Stimulated activated CD8-positive, alpha-beta memory T cell treated with anti-CD3 and anti-CD28 coated beads, Interleukin-7, amount 100 ng/mL, for 24 hours (primary cell): ENCODE measurements at regions not wholly inside any gene's neighbourhood (a gene's known extent, or its start where the extent isn't known, plus 50 kb on each side); places are given as distances from the start of the nearest gene placed in this dataset.
"Not testable (repeated sequence)": the region's sequence is repeated elsewhere in the genome, so short reads cannot be mapped to it uniquely, and the experiment has no call there.

ENCODE experiments used
- DNase-seq: peaks from one replicate; pipeline ENCODE4 v3.0.0-alpha.2; 2020; ENCODE audit warnings: low read depth

DNA sequence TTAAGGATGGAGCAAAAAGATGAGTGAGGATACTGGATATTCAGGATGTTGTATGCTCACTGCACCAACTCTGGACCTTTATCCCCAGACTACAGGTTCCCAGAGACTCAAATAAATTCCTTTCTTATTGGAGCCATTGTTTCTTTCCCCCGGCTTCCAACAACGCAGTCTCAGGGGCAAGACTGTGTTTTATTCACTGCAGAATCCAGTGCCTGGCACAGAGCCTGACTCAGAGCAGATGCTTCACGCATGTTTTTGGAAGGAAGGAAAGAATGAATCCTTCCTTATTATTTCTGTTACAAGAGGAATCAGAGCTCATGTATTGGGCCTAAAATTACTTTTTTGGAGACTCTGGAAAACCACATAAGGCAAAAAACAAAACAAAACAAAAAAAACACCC is 96.0 kb upstream of the VGLL4 start:
- no peak for DNase-seq

DNA sequence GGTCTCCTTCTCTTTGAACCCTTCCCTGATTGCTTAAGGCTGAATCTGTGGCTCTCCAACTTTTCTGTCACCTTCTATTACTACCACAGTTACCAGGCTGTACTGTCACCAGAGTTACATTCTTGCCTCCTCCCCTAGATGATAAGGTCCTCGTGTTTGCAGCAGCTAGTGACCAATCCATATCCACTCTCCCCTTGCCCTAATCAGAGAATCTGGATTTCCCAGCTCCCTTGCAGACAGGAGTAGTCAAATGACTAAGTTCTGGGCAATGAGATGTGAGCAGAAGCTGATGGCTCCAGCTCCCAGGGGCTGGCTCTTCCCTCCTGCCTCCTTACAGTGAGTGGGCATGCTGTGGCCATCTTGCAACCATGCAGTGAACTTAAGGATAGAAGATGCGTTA is 95.4 kb upstream of the VGLL4 start:
- DNase-seq: no peak

DNA sequence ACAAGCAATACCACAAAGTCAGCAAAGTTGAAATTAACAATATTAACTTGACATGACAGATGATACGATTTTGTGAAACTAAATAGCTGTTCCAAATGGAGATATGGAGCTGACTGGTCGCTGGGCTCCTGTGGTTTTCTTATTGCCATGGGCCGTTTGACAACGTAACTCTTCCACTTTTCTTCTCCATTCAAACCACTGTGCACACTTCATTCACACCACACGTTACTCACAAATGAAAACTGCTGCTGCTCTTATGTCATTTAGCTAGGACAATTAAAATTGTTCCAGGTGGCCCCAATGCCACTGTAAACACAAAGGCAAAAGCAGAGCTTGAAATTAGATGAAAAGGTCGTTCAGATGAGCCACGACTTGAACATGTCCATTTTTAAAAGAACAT is 94.0 kb upstream of the VGLL4 start:
- DNase-seq: no peak

DNA sequence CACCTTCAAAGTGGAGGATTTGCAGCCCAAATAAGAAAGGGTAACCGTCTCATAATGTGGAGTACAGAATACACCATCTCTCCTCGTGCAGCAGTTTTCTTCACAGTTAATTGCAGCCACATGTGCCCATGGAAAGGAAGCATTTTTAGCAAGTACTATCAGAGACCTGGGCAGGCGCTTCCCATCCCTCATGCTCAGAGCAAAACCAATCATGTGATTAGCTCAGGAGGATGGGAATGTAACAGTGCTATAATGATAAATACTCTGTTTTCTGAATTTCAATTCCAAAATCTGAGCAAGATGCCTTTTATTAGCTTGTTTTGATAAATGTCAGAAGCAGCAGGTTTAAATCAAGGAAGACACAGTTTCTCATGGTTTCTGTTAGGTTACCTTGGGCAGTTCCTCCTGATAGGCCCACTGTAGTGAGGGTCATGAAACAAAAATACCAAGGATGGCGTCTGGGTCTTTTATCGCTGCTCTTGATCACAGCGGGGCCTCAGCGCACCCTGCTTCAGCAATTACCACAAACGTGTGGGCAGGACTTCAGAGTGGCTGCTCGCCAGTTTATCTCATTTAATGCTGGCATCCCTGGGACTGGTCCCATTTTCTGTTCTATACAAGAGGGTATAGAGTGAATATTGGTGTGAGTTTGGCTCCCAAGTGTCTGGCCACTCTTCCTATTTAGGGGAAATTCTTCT is 92.6 kb upstream of the VGLL4 start:
- no peak for DNase-seq

DNA sequence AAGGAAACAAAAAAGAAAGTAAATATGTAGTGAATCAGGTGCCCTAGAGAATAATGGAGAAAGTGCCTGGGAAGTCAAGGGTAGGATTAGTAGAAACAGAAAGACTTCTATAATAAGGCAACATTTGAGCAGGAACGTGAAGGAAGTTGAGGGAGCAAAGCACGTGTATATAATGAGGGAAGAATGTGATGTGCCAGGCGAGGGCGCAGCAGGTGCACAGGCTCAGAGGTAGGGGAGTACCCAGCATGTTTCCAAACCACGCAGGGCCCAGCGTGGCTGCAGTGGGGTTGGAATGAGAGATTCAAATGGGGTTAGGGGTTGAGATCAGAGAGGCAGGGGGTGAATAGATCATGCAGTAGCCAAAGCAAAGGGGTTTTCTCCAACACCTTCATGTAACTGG is 91.9 kb upstream of the VGLL4 start:
- no peak for DNase-seq

DNA sequence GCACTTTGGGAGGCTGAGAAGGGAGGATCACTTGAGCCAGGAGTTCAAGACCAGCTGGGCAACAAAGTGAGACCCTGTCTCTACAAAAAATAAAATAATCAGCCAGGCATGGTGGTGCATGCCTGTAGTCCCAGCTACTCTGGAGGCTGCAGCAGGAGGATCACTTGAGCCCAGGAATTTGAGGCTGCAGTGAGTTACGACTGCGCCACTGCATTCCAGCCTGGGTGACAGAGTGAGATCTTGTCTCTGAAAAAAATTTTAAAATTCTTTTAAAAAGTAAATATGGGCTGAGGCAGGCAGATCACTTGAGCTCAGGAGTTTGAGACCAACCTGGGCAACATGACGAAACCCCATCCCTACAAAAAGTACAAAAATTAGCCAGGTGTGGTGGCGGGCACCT is 91.4 kb upstream of the VGLL4 start:
- not testable (repeated sequence) for DNase-seq

DNA sequence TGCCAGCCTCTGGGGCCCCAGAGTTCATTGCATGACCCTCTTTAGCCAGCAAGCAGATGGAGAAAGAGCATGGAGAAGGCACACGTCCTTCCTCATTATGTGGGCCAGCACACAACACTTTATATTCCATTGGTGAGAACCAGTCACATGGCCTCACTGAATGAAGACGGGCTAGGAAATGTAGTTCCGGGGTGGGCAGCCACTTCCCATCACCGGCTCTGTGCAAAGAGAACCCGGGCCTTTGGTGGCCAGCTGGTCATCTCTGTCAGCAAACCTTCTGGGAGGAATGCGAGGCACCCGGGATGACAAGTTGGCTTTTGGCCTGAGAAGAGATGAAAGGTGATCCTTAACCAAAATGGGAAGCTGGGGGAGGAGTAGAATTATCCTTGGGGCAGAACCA is 90.2 kb upstream of the VGLL4 start:
- DNase-seq: no peak

DNA sequence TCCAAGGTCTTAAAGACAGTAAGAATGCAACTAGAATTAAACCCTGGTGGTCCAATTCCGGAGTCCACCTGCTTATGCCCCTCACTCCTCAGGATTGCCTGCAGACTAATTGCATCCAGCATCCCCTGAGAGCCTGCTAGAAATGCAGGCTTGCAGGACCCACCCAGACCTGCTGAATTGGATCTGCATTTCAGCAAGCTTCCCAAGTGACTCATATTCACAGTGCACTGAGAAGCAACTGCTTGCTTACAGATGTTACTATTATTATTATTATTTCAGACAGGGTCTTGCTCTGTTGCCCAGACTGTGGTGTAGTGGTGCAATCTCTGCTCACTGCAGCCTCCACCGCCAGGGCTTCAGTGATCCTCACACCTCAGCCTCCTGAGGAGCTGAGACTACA is 83.5 kb upstream of the VGLL4 start:
- no peak for DNase-seq

DNA sequence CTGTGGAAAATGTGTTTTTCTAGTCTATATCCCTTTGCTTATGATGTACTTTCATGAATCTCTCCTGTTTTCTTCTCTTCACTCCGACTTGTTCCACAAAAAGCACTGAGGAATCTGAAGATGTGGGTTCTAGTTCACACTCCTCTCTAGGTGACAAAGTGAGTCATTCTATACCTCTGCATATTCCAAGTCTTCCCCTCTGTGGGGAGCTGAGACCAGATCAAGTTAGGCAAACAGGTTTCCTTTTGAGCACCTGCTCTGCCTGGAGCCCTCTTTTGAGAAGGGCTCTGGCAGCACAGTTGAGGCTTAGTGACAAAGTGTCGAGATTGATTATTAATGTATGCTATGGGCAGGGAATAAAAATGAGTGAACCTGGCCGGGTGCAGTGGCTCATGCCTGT is 82.4 kb upstream of the VGLL4 start:
- DNase-seq: no peak

DNA sequence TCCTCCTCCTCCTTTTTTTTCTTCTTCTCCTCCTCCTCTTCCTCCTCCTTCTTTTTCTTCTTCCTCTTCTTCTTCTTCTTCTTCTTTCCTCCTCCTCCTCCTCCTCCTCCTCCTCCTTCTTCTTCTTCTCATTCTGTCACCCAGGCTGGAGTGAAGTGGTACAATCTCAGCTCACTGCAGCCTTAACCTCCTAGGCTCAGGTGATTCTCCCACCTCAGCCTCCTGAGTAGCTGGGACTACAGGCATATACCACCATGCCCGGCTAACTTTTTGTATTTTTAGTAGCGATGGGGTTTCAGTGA is 81.6 kb upstream of the VGLL4 start:
- not testable (repeated sequence) for DNase-seq

DNA sequence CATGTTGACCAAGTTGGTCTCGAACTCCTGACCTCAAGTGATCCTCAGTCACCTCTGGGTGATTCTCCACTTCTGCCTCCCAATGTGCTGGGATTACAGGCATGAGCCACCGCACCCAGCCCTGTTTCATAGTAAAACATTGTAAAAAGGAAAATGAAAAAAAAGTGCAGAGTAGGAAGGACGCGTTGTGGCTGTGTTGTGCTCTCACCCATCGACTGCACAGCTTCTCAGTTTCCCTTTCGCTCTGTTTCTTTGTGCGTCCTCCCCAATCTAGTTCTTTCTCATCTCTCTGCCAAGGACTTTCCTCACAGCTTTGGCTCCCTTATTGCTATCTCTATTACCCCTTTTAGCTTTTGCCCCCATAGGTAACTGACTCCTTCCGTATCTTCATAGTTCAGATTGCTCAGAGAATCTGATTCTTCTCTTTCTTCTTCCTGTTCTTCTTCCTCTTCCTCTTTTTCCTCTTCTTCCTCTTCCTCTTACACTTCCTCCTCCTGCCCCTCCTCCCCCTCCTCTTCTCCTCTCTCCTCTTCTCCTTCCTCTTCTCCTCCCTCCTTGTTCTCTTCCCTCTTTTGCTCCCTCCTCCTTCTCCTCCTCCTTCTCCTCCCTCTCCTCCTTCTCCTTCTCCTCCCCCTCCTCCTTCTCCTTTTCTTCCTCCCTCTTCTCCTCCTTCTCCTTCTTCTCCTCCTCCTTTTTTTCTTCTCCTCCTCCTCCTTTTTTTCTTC is 81.1 kb upstream of the VGLL4 start:
- no peak for DNase-seq

DNA sequence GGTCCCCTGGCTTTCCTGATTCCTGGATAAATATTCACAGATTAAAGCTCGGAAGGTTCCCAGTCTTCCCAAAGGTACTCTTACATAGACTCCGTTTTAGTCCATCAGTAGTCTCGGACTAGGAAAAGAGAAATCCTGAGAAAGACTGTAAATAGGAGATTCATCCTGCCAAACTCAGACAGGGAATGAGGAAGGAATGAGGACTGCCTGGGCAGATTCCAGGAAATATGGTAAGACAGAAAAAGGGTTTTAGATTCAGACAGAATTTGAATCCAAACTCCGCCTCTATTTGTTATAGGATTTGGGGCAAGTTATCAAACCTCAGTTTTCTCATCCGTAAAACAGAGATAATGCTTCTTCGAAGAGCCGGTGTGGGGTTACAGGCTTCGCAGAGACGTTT is 77.8 kb upstream of the VGLL4 start:
- DNase-seq: no peak

DNA sequence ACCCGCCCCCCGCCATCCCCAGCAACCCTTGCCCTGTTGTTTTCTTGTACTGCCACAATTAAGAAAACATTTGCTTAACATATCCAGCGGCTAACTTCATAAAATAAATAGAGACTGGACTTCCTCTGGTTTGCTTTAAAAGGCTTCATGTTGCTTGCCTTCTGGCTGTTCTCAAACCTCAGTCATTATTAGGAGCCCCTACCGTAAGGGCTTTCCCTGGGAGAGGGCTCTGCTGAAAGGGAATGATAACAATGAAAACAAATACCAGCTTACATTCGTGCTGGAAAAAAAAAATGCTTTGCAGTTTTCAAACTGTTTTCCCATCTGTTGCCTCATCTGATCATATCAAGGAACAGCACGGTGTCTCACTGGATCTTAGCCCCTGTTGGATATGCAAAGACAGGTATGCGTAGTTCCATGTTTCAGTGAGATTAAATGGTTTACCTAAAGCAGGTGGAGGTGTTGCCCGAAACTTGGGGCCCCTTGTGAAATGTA is 77.2 kb upstream of the VGLL4 start:
- no peak for DNase-seq

DNA sequence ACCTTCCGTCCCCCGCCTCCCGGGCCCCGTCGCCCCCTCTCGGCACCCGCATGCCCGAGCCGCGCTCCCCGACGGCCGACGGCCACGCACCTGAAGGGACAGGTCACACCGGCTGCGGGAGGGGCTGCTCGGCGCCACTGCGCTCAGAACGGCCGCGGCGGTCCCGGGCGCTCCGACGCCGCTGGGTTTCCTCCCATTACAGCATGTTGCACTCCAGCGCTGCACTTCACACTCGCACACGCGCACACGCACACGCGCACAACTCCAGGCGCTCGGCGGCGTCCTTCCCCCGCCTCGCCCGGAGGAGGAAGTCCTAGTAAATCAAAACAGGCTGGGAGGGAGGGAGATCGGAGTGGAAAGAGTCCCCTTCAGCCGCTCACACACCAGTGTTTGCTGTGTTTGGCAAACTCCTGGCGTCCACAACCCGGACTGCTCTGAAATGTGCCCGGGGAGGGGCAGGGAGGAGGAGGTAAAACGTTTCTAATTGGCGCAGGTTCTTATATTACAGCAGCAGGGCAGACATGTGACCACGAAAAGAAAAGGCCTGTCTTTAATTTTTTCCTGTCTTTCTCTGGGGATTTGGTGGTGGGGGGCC is 76.7 kb upstream of the VGLL4 start:
- no peak for DNase-seq

DNA sequence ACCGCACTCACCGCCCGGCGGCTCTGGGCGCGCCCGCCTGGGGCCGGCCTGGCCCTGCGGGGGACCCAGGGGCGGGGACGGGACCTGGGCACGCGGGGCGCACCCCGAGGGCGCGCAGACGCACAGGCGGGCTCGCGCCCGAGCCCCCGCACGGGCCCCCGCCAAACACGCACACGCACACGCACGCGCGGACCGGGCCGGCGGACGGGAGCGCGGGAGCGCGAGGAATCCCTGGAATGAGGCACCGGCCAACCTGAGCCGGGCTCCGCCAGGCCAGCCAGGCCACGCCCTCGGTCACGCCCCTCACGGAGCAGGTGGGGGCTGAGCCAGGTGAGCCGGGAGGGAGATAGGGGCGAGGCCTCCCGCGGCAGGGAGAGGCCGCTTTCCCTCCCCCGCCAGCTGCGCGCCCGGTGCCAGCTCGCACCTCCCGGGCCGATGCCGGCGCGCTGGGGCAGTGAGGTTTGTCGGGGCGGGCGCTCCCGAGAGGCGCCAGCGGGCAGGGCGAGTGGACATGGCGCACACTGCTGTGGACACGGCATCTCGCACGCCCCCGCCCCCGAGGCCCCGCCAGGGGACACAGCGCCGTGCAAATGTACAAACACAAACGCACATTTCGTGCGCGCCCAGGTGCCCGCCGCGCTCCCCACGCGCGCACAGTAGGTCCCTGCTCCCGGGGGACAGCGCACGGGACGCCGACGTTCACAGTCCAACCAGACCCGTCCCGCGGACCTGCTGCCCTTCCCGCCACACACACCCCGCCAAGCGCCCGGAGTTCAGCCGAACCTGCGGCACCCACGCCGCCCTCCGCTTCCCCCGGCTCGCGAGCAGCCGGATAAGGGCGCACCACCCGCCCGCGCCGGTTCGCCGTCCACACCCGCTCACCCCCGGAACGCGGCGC is 75.9 kb upstream of the VGLL4 start:
- DNase-seq: peak; percentile 43

DNA sequence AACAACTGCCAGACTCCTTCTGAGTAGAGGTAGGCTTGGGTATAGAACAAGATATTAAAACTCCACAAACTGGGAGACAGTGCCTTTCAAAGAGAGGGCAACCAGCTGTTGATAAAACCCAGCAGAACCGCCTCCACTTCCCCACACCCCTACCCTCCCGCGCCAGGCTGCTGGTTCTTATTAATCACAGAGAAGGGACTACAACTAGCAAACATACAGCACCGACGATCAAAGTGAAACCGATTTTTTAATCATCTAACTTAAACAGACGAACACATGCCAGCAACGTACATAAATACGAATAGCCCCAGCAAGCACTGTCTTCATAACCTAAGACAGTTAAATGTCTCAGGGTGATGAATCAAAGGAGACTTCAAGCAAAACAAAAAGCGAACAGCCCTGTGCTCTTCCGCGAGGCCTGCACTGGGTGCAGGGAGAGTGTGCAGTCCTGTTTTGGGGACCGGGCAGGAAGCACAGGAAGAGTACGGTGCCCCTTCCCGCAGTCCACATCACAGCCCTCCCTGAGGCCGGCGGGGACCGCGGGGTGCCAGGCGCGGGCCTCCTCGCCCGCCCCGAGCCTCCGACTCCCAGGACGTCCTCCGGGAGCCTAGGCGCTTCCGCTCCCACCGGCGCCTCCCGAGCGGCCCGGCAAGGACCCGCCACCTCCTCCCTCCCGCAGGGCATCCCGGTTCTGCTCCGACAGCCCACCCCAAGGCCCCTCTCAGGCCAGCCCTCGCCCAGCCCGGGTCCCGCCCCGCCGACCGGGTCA is 75.1 kb upstream of the VGLL4 start:
- DNase-seq: no peak

DNA sequence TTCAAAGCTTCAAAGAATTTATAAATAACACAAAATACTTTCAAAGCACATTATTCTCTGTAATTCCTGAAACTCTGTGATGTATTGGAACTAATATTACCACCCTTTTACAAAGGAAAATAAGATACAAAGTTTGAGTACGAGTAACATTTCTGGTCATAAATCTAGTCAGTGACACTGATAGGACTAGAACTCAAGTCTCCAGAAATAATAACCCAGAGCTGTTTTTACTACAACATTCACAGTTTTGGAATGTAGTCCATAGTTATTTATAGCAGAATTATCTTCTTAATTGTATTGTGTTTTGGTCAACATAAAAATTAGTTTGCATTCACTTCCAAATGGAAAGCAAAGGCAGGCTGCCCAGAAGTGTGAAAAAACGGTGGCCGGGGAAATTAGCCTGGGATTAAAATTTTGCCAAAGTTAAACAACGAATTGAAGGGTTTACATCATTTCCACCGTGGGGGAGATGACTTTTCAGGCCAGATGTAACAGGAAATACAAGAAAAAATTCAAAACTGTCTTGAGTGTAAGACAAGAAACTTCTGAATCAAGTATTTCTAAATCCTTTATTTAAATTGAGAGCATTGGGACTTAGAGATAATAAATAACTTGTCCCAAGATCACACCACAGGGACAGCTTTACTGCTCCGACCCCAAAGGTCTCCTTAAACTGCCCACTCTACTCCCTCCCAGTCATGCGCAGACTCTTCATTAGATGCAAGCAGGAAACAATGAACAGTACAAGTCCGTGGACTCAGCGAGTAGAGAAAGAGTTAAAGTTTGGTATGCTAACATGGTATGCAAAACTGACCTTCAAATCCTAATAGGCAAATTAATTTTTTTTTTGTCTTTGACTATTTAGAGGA is 74.3 kb upstream of the VGLL4 start:
- no peak for DNase-seq

DNA sequence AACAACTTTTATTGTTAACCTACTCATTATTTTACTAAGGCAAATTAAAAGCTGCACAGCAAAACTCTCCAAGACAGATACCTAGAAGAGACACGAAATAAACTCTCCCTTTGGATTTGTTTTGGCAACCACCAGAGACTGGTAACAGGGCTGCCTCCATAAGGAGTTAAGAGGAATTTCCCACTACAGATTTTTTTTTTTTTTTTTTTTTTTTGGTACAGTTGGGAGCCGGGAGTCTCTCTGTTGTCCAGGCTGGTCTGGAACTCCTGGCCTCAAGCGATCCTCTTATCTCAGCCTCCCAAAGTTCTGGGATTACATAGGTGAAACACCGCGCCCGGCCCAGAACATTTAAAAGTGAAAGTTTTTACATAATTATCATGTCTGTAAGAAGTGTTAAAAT is 73.6 kb upstream of the VGLL4 start:
- DNase-seq: no peak

DNA sequence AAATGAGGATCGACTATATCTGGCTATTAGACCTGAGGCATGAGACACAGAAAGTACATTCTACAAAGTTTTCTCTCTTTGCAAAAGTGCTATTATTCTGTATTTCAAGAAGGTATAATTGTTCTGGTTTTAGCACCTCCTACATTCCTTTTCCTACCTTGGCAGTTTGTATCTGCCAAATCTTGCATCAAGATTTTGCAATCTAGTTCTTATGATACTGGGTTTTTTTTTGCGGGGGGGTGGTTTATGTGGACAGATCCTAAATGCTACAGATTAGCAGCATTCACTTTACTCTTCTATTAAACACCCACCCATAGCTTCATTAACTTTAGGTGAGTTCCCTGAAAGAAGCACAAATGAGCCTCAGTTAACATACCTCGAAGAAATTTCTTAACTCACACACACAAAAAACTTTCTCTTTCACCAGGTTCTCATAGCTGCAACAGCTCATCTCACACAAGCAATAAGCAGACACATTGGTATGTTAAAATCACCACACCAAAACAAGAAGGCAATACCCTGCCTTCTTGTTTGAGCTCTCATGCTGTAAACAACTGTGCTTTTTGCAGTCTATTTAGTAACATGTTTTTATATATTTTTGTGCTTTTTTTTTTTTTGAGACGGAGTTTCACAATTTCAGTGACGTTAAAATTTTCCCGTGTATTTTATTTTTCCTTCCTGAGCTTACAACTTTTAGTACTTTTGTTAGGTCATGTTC is 73.0 kb upstream of the VGLL4 start:
- DNase-seq: no peak

DNA sequence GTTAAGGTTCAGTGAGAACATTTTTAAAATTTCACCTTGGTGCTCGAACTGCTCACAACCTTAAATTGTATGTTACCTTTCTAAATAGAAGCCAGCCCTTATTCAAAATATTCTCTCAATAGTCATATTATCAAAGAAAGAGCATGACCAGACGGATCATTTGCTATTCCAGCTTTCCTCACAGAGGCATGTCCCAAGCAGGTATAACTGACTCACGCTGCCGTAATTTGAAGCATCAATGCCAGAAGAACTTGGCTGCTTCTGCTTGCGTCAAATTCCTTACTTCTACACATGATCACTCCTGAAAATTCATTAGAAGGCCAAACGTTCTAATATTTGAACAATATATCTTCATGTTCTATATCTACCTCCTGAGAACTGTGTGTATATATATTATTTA is 69.5 kb upstream of the VGLL4 start:
- DNase-seq: no peak
